ENCODE measurements at regions not wholly inside any gene's neighbourhood (a gene's known extent, or its start where the extent isn't known, plus 50 kb on each side); places are given as distances from the start of the nearest gene placed in this dataset.

DNA sequence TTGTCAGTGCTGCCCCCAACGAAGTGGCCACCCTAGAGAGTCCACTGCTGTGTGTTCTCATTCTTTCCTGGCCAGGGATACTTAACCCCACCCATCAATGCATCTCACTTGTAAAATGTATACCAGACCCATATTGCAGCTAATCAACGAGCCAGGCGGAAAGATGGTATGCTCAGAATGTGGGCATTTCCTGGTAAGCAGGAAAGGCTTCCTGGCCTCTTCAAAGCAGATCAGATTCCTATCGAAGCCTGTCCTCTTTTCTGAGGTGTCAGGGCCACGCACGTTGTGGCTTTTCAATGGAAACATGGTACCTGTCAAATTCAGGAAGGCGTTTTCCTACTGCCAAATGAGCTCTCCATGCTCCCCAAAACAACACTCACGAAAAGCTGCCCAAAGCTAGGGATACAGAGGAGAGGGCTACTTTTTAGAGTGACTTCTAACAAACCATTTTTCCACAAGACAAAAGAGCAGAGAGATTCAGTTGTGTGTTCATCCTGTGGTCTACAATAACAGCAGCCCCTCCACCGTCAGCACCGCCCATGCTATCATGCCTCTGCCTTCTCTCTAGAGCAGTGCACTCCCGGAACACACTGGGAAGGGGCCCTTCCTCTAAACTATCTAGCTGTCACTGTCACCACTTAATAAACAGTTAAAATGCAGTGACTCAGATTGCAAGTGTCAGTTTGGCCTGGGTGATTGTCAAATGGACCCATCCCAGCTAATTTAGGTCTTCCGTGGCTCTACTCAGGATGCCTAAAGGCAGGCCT, 535.1 kb downstream of the RNF144A start:
- TF ChIP-seq CTCF (IDR thresholded peaks at IDR 0.05), result no peak
- DNase-seq, result no peak
- no peaks in the 10 kb centered on the region for H3K27me3 ChIP-seq
- no peak for FAIRE-seq
- intact Hi-C loops (cut with DNase I), result no loop called here
- no peaks in the 10 kb centered on the region for H3K9me3 ChIP-seq
- no peak for ATAC-seq
- H3K36me3 ChIP-seq, result no peaks in the 10 kb centered on the region
- WGBS, 2 donors, result 71 to 82% methylated on average over 12 of the region's 12 CpGs
- H3K4me3 ChIP-seq, result no peak overlapping the region
- no peaks in the 10 kb centered on the region for H3K4me1 ChIP-seq
- no peak overlapping the region for H3K27ac ChIP-seq

DNA sequence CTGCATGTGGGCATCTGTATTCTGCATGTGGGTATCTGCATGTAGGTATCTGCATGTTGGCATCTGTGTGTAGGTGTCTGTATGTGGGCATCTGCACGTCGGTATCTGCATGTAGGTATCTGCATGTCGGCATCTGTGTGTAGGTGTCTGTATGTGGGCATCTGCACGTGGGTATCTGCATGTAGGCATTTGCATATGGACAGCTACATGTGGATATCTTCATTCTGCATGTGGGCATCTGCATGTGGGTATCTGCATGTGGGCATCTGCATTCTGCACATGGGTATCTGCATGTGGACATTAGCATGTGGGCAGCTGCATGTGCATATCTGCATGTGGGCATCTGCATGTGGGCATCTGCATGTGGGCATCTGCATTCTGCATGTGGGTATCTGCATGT, 537.4 kb downstream of the RNF144A start:
- WGBS, 2 donors, result 80 to 84% methylated on average over 4 of the region's 4 CpGs
- Histone ChIP-seq H3K4me1 (no peaks in the 10 kb centered on the region), H3K9me3 (no peaks in the 10 kb centered on the region), H3K27ac (no peak overlapping the region), H3K27me3 (no peaks in the 10 kb centered on the region), H3K4me3 (no peak overlapping the region), H3K36me3 (no peaks in the 10 kb centered on the region)
- no peak for DNase-seq
- ATAC-seq, result no peak
- no peak for FAIRE-seq
- no peak for TF ChIP-seq CTCF (IDR thresholded peaks at IDR 0.05)
- intact Hi-C loops (cut with DNase I), result no loop called here

DNA sequence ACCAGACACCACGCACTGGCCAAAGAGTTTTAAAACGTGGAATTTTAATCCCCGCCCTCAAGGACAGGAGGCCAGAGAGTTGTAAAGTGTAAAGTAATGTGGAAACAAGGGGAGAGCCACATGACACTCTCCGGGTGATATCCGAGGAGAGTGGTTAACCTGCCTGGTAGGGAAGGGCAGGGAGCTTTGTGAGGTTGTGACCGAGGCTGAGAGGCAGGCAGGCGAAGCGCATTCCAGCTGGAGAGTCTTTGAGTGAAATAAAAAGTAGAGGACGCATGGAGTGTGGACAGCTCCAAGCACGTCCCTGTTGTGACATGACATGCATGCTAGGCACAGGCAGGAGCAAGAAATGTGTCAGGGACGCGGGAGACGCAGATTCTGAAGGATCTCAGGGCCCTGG, 539.5 kb downstream of the RNF144A start:
- Histone ChIP-seq H3K27ac (no peak overlapping the region), H3K4me3 (no peak overlapping the region), H3K4me1 (no peaks in the 10 kb centered on the region), H3K27me3 (no peaks in the 10 kb centered on the region), H3K36me3 (no peaks in the 10 kb centered on the region), H3K9me3 (no peaks in the 10 kb centered on the region)
- WGBS, 2 donors, result 45% methylated on average over 13 of the region's 13 CpGs
- no peak for TF ChIP-seq CTCF (IDR thresholded peaks at IDR 0.05)
- no peak for DNase-seq
- intact Hi-C loops (cut with DNase I), result no loop called here
- no peak for ATAC-seq
- FAIRE-seq, result no peak

DNA sequence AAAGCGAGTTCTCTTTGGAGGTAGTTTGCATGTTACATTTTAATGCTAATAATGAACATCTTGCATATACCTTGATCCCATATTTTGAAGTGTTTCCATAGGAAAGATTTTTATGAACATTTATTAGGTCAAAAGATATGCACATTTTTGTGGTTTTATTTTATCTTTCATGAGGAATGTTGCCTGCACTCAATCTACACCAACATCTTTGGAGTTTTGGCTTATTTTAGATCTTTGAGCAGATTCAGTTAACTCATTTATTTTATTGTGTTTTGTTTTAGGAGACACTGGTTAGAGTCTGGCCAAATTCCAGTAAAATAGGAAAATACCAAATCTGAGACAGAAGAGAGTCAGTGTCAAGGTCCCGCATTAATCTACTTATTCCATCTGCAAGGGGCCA, 540.9 kb downstream of the RNF144A start:
- intact Hi-C loops (cut with DNase I), result no loop called here
- H3K4me1 ChIP-seq, result no peaks in the 10 kb centered on the region
- ATAC-seq (no peak), FAIRE-seq (no peak), DNase-seq (no peak)
- H3K4me3 ChIP-seq, result no peak overlapping the region
- H3K36me3 ChIP-seq, result no peaks in the 10 kb centered on the region
- no peaks in the 10 kb centered on the region for H3K27me3 ChIP-seq
- no peaks in the 10 kb centered on the region for H3K9me3 ChIP-seq
- no peak for TF ChIP-seq CTCF (IDR thresholded peaks at IDR 0.05)
- H3K27ac ChIP-seq, result no peak overlapping the region
- WGBS, 2 donors, result 91 to 92% methylated on average over 2 of the region's 2 CpGs

GRCh38 chr2:7467782-7468447, 550.7 kb downstream of the RNF144A start:
- no peak overlapping the region for H3K4me3 ChIP-seq
- TF ChIP-seq CTCF (IDR thresholded peaks at IDR 0.05), result no peak
- WGBS, 2 donors, result 82 to 90% methylated on average over 4 of the region's 4 CpGs
- no peak overlapping the region for H3K27ac ChIP-seq
- DNase-seq (no peak), ATAC-seq (no peak), FAIRE-seq (no peak)
- H3K27me3 ChIP-seq, result no peaks in the 10 kb centered on the region
- no peaks in the 10 kb centered on the region for H3K36me3 ChIP-seq
- H3K4me1 ChIP-seq, result no peaks in the 10 kb centered on the region
- peaks cover 0 to 3% (median 0%) of the 10 kb centered on the region in 4 donors for H3K9me3 ChIP-seq
- intact Hi-C loops (cut with DNase I), result no loop called here
